ENCODE measurements at regions not wholly inside any gene's neighbourhood (a gene's known extent, or its start where the extent isn't known, plus 50 kb on each side); places are given as distances from the start of the nearest gene placed in this dataset.

- no peak for TF ChIP-seq CTCF (IDR thresholded peaks at IDR 0.05; ENCODE audit: insufficient read depth, low read depth, low read length)
- TF ChIP-seq EZH2 (IDR thresholded peaks at IDR 0.05; ENCODE audit: insufficient read depth, low read length) = no peak
Measured at GRCh38 chr5:110923971-110924370, 147.5 kb upstream of the TSLP start.

Data from astrocyte (in vitro differentiated cells and primary cell).